ENCODE measurements at regions not wholly inside any gene's neighbourhood (a gene's known extent, or its start where the extent isn't known, plus 50 kb on each side); places are given as distances from the start of the nearest gene placed in this dataset.
"Not testable (repeated sequence)": the region's sequence is repeated elsewhere in the genome, so short reads cannot be mapped to it uniquely, and the experiment has no call there.

- no peaks in the 10 kb centered on the region for H3K36me3 ChIP-seq
- H3K4me1 ChIP-seq = no peaks in the 10 kb centered on the region
- H3K27ac ChIP-seq = no peak overlapping the region
- TF ChIP-seq CTCF (IDR thresholded peaks at IDR 0.05) = no peak
- intact Hi-C loops (cut with DNase I) = no loop called here
- H3K4me3 ChIP-seq = no peak overlapping the region
- H3K27me3 ChIP-seq = no peaks in the 10 kb centered on the region
- H3K9me3 ChIP-seq = no peaks in the 10 kb centered on the region
- DNase-seq (ENCODE audit: low spot score in 2 of 2) = no peak
Observed at GRCh38 chr5:85549229-85549628, 1068.5 kb upstream of the COX7C start.

GRCh38 chr5:85549836-85550599 is 1067.7 kb upstream of the COX7C start:
- Histone ChIP-seq H3K9me3 (no peaks in the 10 kb centered on the region), H3K27me3 (no peaks in the 10 kb centered on the region), H3K4me1 (no peaks in the 10 kb centered on the region), H3K36me3 (no peaks in the 10 kb centered on the region), H3K4me3 (no peak overlapping the region), H3K27ac (no peak overlapping the region)
- intact Hi-C loops (cut with DNase I) = no loop called here
- no peak for TF ChIP-seq CTCF (IDR thresholded peaks at IDR 0.05)
- no peak for DNase-seq (ENCODE audit: low spot score in 2 of 2)

- Histone ChIP-seq H3K27me3 (no peaks in the 10 kb centered on the region), H3K27ac (no peak overlapping the region), H3K36me3 (no peaks in the 10 kb centered on the region), H3K4me3 (no peak overlapping the region), H3K9me3 (no peaks in the 10 kb centered on the region), H3K4me1 (no peaks in the 10 kb centered on the region)
- TF ChIP-seq CTCF (IDR thresholded peaks at IDR 0.05) = no peak
- intact Hi-C loops (cut with DNase I) = no loop called here
- DNase-seq (ENCODE audit: low spot score in 2 of 2) = no peak
Observed at GRCh38 chr5:85556464-85556863, 1061.3 kb upstream of the COX7C start.

- Histone ChIP-seq H3K27me3 (no peaks in the 10 kb centered on the region), H3K9me3 (no peaks in the 10 kb centered on the region), H3K27ac (no peak overlapping the region), H3K4me1 (no peaks in the 10 kb centered on the region), H3K36me3 (no peaks in the 10 kb centered on the region), H3K4me3 (no peak overlapping the region)
- TF ChIP-seq CTCF (IDR thresholded peaks at IDR 0.05) = no peak
- no peak for DNase-seq (ENCODE audit: low spot score in 2 of 2)
- intact Hi-C loops (cut with DNase I) = no loop called here
Observed at GRCh38 chr5:85576666-85577065, 1041.1 kb upstream of the COX7C start.

GRCh38 chr5:85587806-85588205 is 1029.9 kb upstream of the COX7C start:
- H3K4me3 ChIP-seq; H3K9me3 ChIP-seq; DNase-seq (ENCODE audit: low spot score in 2 of 2); H3K27me3 ChIP-seq; H3K27ac ChIP-seq; intact Hi-C loops (cut with DNase I); H3K36me3 ChIP-seq; H3K4me1 ChIP-seq: not testable (repeated sequence)

GRCh38 chr5:85588268-85588667 is 1029.5 kb upstream of the COX7C start:
- H3K27me3 ChIP-seq; H3K4me1 ChIP-seq; intact Hi-C loops (cut with DNase I); H3K9me3 ChIP-seq; H3K27ac ChIP-seq; H3K4me3 ChIP-seq; DNase-seq (ENCODE audit: low spot score in 2 of 2); H3K36me3 ChIP-seq: not testable (repeated sequence)

GRCh38 chr5:85590764-85591163 is 1027.0 kb upstream of the COX7C start:
- H3K4me1 ChIP-seq = no peaks in the 10 kb centered on the region
- no peak overlapping the region for H3K27ac ChIP-seq
- intact Hi-C loops (cut with DNase I) = no loop called here
- no peaks in the 10 kb centered on the region for H3K36me3 ChIP-seq
- DNase-seq (ENCODE audit: low spot score in 2 of 2) = no peak
- TF ChIP-seq CTCF (IDR thresholded peaks at IDR 0.05) = no peak
- no peak overlapping the region for H3K4me3 ChIP-seq
- H3K9me3 ChIP-seq = no peaks in the 10 kb centered on the region
- H3K27me3 ChIP-seq = no peaks in the 10 kb centered on the region

Data from ascending aorta (tissue), 2 donors.